HL-60 (cell line): ENCODE measurements at regions not wholly inside any gene's neighbourhood (a gene's known extent, or its start where the extent isn't known, plus 50 kb on each side); places are given as distances from the start of the nearest gene placed in this dataset.

Experiments
- DNase-seq, 2 experiments: peaks; one replicate each; pipeline ENCODE4 v3.0.0-alpha.2; 2010 to 2020; ENCODE audit warnings: low read depth in 1 of 2, low spot score in 1 of 2
- H3K27ac ChIP-seq: fragments of 250-450 bp; sonication (Bioruptor Pico); replicated peaks from 2 replicates; pipeline ENCODE4 v1.5.1; 2020; ENCODE audit warnings: mild to moderate bottlenecking, moderate library complexity
- H3K27me3 ChIP-seq: fragments of 250-450 bp; sonication (Bioruptor Pico); 2 replicates; pipeline ENCODE4 v1.5.1; 2021; ENCODE audit warnings: mild to moderate bottlenecking, moderate library complexity; ENCODE audit not compliant: insufficient read depth, poor library complexity, severe bottlenecking
- H3K4me3 ChIP-seq: replicated peaks from 2 replicates; pipeline ENCODE4 v1.5.1; 2011; ENCODE audit warnings: mild to moderate bottlenecking, control low read depth, low read length; ENCODE audit not compliant: insufficient read depth
- GABPA ChIP-seq: IDR thresholded peaks from 2 replicates; pipeline ENCODE4 v1.6.1; 2012; ENCODE audit warnings: low read depth
- POLR2AphosphoS5 ChIP-seq: IDR thresholded peaks from 2 replicates; pipeline ENCODE4 v1.6.1; 2012; ENCODE audit warnings: low read depth
- SPI1 ChIP-seq: IDR thresholded peaks from 2 replicates; pipeline ENCODE4 v1.6.1; 2012; ENCODE audit warnings: low read depth, mild to moderate bottlenecking, borderline replicate concordance
- TF ChIP-seq, protein P1 (sequence below): IDR thresholded peaks from 2 replicates; pipeline ENCODE4 v1.6.1; 2012; ENCODE audit warnings: low read depth; ENCODE audit not compliant: insufficient replicate concordance
- TF ChIP-seq, protein P2 (sequence below): IDR thresholded peaks from one replicate; pipeline ENCODE4 v1.5.1; 2011; ENCODE audit warnings: low read length, control low read depth, inconsistent platforms; ENCODE audit not compliant: insufficient read depth

DNA sequence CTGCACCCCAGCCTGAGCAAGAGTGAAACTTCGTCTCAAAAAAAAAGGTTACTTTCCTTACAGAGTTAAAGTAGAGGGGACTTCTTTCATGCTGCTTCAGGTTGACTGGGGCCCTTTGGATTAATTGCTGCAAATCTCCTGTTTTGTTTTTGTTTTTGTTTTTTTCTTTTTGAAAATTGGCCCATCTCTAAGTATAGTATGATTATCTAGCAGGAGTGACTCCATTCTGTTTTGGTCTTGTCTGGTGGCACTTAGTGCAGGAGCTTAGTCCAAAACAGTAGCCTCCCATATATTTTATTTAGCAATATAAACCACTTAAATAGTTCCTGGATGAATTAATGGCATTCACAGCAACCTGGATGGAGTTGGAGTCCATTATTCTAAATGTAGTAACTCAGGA, 113.0 kb downstream of the RPL22L1 start:
- TF ChIP-seq, protein P1, sequence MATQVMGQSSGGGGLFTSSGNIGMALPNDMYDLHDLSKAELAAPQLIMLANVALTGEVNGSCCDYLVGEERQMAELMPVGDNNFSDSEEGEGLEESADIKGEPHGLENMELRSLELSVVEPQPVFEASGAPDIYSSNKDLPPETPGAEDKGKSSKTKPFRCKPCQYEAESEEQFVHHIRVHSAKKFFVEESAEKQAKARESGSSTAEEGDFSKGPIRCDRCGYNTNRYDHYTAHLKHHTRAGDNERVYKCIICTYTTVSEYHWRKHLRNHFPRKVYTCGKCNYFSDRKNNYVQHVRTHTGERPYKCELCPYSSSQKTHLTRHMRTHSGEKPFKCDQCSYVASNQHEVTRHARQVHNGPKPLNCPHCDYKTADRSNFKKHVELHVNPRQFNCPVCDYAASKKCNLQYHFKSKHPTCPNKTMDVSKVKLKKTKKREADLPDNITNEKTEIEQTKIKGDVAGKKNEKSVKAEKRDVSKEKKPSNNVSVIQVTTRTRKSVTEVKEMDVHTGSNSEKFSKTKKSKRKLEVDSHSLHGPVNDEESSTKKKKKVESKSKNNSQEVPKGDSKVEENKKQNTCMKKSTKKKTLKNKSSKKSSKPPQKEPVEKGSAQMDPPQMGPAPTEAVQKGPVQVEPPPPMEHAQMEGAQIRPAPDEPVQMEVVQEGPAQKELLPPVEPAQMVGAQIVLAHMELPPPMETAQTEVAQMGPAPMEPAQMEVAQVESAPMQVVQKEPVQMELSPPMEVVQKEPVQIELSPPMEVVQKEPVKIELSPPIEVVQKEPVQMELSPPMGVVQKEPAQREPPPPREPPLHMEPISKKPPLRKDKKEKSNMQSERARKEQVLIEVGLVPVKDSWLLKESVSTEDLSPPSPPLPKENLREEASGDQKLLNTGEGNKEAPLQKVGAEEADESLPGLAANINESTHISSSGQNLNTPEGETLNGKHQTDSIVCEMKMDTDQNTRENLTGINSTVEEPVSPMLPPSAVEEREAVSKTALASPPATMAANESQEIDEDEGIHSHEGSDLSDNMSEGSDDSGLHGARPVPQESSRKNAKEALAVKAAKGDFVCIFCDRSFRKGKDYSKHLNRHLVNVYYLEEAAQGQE: no peak
- no peak for TF ChIP-seq GABPA
- no peak for TF ChIP-seq POLR2AphosphoS5
- TF ChIP-seq, protein P2, sequence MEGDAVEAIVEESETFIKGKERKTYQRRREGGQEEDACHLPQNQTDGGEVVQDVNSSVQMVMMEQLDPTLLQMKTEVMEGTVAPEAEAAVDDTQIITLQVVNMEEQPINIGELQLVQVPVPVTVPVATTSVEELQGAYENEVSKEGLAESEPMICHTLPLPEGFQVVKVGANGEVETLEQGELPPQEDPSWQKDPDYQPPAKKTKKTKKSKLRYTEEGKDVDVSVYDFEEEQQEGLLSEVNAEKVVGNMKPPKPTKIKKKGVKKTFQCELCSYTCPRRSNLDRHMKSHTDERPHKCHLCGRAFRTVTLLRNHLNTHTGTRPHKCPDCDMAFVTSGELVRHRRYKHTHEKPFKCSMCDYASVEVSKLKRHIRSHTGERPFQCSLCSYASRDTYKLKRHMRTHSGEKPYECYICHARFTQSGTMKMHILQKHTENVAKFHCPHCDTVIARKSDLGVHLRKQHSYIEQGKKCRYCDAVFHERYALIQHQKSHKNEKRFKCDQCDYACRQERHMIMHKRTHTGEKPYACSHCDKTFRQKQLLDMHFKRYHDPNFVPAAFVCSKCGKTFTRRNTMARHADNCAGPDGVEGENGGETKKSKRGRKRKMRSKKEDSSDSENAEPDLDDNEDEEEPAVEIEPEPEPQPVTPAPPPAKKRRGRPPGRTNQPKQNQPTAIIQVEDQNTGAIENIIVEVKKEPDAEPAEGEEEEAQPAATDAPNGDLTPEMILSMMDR: no peak
- no peak for TF ChIP-seq SPI1
- no peak for DNase-seq
- no peak overlapping the region for H3K27ac ChIP-seq
- peaks cover 7% of the 10 kb centered on the region for H3K27me3 ChIP-seq
- no peak overlapping the region for H3K4me3 ChIP-seq

DNA sequence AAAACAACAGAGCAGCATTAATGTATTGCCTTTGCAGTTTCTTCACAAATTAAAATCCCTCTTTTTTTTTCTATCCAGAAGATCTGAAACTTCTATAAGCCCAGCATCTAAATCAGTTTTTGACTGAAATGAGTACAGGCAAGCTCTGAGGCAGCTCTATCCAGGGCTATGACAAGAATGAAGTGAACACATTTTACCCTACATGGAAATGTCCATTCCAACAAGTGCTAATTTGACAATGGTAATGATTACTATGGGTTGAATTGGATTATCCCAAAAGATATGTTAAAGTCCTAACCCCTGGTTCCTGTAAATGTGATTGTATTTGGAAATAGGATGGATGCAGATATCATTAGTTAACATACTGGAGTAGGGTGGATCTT, 115.7 kb downstream of the RPL22L1 start:
- Histone ChIP-seq H3K27me3 (peaks cover 5% of the 10 kb centered on the region), H3K27ac (no peak overlapping the region), H3K4me3 (no peak overlapping the region)
- TF ChIP-seq, protein P1: no peak
- no peak for TF ChIP-seq GABPA
- no peak for TF ChIP-seq SPI1
- TF ChIP-seq, protein P2: no peak
- no peak for TF ChIP-seq POLR2AphosphoS5
- no peak for DNase-seq

DNA sequence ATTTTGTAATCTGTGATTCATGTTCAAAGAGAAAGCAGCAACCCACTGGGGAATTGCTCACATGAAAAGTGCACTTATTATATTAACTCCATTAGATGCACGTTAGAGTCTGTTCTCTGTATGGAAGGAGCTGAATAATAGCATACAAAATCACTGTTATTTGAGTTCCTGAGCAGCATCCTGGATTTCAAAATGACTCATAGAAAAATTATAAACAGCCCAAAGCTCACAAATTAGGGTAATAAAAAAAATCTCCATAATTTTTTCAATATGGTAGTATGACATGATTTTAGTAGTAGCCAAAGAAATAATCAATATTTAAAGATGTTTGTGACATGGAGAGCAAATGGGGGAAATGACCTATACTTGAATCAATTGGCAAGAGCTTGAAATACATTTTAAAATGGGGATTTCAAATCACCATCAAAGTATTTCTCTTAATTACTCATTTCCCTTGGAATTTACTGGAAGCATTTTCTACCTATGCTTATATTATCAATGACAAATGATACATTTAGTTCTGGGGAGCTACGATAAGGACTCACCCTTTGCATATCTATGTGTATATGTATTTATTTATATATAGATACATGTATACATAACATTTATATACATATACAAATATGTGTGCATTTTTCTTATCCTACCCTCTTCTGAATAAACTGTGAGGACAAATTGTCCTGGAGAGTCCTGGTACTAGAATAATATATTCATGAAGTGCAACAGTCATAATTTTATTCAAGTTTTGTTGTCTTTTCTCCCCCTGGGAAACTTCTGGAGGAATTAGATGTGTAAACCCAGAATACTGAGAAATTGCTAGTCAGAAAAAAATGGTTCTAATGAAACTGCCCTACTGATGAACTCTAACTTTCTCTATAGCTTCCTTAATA, 116.3 kb downstream of the RPL22L1 start:
- TF ChIP-seq, protein P2: no peak
- TF ChIP-seq, protein P1: no peak
- TF ChIP-seq GABPA (no peak), POLR2AphosphoS5 (no peak), SPI1 (no peak)
- no peak overlapping the region for H3K4me3 ChIP-seq
- H3K27ac ChIP-seq: no peak overlapping the region
- H3K27me3 ChIP-seq: peaks cover 5% of the 10 kb centered on the region
- DNase-seq: no peak
